Activated CD8-positive, alpha-beta memory T cell treated with anti-CD3 and anti-CD28 coated beads for 36 hours (primary cell): ENCODE measurements at regions not wholly inside any gene's neighbourhood (a gene's known extent, or its start where the extent isn't known, plus 50 kb on each side); places are given as distances from the start of the nearest gene placed in this dataset.

Experiments
- CTCF ChIA-PET: fragments of 350-600 bp; sonication (Branson Sonifier 250); formaldehyde crosslinking; loops from one replicate; lab custom pipeline; 2021; ENCODE audit warnings: antibody characterized with exemption; lab: Charles Lee
- POLR2A ChIA-PET: fragments of 350-600 bp; sonication (Branson Sonifier 250); formaldehyde crosslinking; loops from one replicate; lab custom pipeline; 2021; ENCODE audit warnings: antibody characterized with exemption; lab: Charles Lee

- ChIA-PET CTCF (no interaction called here), POLR2A (no interaction called here)
Measured at GRCh38 chr12:46938071-46938678, 112.4 kb upstream of the SLC38A4 start.

- ChIA-PET CTCF (no interaction called here), POLR2A (no interaction called here)
Measured at GRCh38 chr12:46941981-46942380, 116.2 kb upstream of the SLC38A4 start.

- POLR2A ChIA-PET = no interaction called here
Measured at GRCh38 chr12:46942579-46942978, 116.8 kb upstream of the SLC38A4 start.

GRCh38 chr12:46944088-46944487 lies 118.3 kb upstream of the SLC38A4 start:
- ChIA-PET CTCF (no interaction called here), POLR2A (no interaction called here)

More at GRCh38 chr12:46942579-46942978, 116.8 kb upstream of the SLC38A4 start:
- CTCF ChIA-PET = no interaction called here

- ChIA-PET POLR2A (no interaction called here), CTCF (no interaction called here)
Measured at GRCh38 chr12:46944771-46945170, 119.0 kb upstream of the SLC38A4 start.

GRCh38 chr12:46945591-46945990 lies 119.8 kb upstream of the SLC38A4 start:
- CTCF ChIA-PET = no interaction called here

GRCh38 chr12:46946137-46946536 lies 120.3 kb upstream of the SLC38A4 start:
- POLR2A ChIA-PET = no interaction called here
- CTCF ChIA-PET = no interaction called here

More at GRCh38 chr12:46945591-46945990, 119.8 kb upstream of the SLC38A4 start:
- POLR2A ChIA-PET = no interaction called here

GRCh38 chr12:46948936-46949545 lies 123.2 kb upstream of the SLC38A4 start:
- CTCF ChIA-PET = no interaction called here
- POLR2A ChIA-PET = no interaction called here

GRCh38 chr12:46950094-46950493 lies 124.3 kb upstream of the SLC38A4 start:
- ChIA-PET CTCF (no interaction called here), POLR2A (no interaction called here)

GRCh38 chr12:46952880-46953483 lies 126.4 kb upstream of the PCED1B start:
- ChIA-PET POLR2A (no interaction called here), CTCF (interaction anchor here (1.0 kb wide), 1 partner anchor 828 kb away, joined by 3 read pairs; no protein-coding TSS in a partner anchor)

GRCh38 chr12:46956451-46957035 lies 122.9 kb upstream of the PCED1B start:
- POLR2A ChIA-PET = no interaction called here
- CTCF ChIA-PET = no interaction called here

- CTCF ChIA-PET = no interaction called here
- POLR2A ChIA-PET = no interaction called here
Measured at GRCh38 chr12:46958053-46958452, 121.4 kb upstream of the PCED1B start.

- POLR2A ChIA-PET = no interaction called here
- CTCF ChIA-PET = no interaction called here
Measured at GRCh38 chr12:46958599-46959290, 120.7 kb upstream of the PCED1B start.

GRCh38 chr12:46959502-46959901 lies 119.9 kb upstream of the PCED1B start:
- ChIA-PET CTCF (no interaction called here), POLR2A (no interaction called here)

GRCh38 chr12:46960681-46961080 lies 118.7 kb upstream of the PCED1B start:
- POLR2A ChIA-PET = no interaction called here
- CTCF ChIA-PET = no interaction called here

GRCh38 chr12:46963191-46963590 lies 116.2 kb upstream of the PCED1B start:
- ChIA-PET POLR2A (interaction anchor here (0.7 kb wide), 1 partner anchor 28 kb away, joined by 5 read pairs; no protein-coding TSS in a partner anchor), CTCF (no interaction called here)

GRCh38 chr12:46963977-46964971 lies 115.1 kb upstream of the PCED1B start:
- POLR2A ChIA-PET = interaction anchor here (0.7 kb wide), 1 partner anchor 27 kb away, joined by 5 read pairs; no protein-coding TSS in a partner anchor
- CTCF ChIA-PET = no interaction called here

GRCh38 chr12:46965137-46965536 lies 114.3 kb upstream of the PCED1B start:
- POLR2A ChIA-PET = no interaction called here
- CTCF ChIA-PET = no interaction called here

GRCh38 chr12:46965880-46966279 lies 113.5 kb upstream of the PCED1B start:
- ChIA-PET CTCF (no interaction called here), POLR2A (no interaction called here)
